Choroid plexus epithelial cell (primary cell): ENCODE measurements at regions not wholly inside any gene's neighbourhood (a gene's known extent, or its start where the extent isn't known, plus 50 kb on each side); places are given as distances from the start of the nearest gene placed in this dataset.

ENCODE experiments used
- DNase-seq: peaks from one replicate; pipeline ENCODE4 v3.0.0-alpha.2; 2010; ENCODE audit warnings: low read depth
- H3K4me3 ChIP-seq: 2 replicates; pipeline ENCODE4 v1.5.1; 2011; ENCODE audit warnings: low read depth, mild to moderate bottlenecking, control low read depth, low read length, moderate library complexity
- TF ChIP-seq, protein P1 (sequence below): conservative IDR thresholded peaks from 2 replicates; pipeline ENCODE4 v1.5.1; 2011; ENCODE audit warnings: low read depth, mild to moderate bottlenecking, control low read depth, inconsistent platforms, low read length, moderate library complexity

DNA sequence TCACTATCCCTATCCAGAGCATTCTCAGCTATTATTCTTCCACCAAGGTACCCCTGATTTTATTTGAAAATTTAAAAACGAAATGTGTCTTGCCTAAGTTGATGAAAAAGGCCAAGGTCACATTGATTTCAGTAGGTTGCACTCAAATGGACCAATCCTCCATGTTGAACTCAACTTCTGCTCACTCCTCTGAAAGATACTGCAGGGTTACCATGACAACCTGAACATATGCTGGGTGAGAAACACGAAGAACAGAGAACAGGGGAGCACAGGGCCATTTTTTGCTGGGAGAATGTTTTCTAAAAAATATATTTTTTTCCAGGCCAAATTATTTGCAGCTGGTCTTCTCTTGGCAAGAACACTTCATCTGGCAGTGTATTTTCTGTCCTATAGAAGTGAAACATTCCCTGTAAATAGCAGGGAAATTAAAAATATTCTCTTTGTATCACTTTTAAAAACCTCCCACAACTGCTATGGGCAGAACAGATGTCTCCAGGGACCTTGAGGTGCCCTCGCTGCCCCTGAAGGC is 215.9 kb downstream of the NXNL2 start:
- H3K4me3 ChIP-seq = no peak overlapping the region
- DNase-seq = no peak
- TF ChIP-seq, protein P1, sequence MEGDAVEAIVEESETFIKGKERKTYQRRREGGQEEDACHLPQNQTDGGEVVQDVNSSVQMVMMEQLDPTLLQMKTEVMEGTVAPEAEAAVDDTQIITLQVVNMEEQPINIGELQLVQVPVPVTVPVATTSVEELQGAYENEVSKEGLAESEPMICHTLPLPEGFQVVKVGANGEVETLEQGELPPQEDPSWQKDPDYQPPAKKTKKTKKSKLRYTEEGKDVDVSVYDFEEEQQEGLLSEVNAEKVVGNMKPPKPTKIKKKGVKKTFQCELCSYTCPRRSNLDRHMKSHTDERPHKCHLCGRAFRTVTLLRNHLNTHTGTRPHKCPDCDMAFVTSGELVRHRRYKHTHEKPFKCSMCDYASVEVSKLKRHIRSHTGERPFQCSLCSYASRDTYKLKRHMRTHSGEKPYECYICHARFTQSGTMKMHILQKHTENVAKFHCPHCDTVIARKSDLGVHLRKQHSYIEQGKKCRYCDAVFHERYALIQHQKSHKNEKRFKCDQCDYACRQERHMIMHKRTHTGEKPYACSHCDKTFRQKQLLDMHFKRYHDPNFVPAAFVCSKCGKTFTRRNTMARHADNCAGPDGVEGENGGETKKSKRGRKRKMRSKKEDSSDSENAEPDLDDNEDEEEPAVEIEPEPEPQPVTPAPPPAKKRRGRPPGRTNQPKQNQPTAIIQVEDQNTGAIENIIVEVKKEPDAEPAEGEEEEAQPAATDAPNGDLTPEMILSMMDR = no peak

DNA sequence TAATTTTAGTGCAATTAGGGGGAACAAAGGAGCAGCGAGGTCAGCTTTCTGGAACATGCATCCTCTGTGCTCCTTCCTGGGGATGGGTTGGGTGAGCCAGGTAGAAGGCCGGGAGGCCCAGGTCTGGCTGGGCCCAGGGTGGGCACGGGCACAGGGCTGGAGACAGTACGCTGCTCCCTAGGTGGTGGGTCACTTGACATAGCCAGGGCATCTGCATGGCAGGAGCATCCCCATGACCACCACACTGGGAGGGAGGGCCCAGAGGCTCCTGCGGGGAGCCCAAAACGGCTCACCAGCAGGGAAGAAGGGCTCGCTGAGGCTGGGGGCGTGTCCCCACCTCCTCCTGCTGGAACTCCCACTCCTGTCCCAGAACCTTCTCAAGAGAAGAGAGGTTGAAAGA is 216.8 kb downstream of the NXNL2 start:
- DNase-seq = no peak
- no peak overlapping the region for H3K4me3 ChIP-seq
- TF ChIP-seq, protein P1 = no peak

DNA sequence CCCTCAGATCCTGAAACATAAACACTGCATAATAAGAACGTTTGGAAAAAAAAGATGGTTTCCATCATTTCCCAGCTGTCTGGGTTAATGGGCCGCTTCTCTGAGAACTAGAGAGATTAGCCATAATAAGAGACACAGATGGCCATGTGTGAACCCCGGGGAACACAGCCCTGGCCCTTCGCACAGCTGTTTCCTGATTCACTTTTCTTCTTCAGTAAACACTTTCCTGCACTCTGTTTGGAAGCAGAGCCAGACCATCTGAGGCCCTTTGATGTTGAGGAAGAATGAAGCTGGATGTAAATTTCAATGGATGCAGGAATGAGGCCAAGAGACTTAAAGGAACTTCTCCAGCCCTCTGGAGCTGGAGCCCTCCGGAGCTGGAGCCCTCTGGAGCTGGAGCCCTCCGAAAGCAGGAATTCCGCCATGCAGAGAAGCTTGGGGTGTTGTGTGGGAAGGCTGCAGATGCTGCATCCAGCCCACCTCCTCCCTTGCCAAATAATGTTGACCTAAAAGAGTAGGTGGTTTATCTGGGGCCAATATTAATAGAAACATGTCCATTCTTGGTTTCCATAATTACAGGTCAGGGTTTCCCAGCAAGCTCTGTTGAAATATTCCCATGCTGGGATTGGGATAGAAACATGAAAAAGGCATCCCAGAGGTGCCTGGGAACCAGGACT is 218.9 kb downstream of the NXNL2 start:
- no peak overlapping the region for H3K4me3 ChIP-seq
- no peak for DNase-seq
- TF ChIP-seq, protein P1 = no peak

DNA sequence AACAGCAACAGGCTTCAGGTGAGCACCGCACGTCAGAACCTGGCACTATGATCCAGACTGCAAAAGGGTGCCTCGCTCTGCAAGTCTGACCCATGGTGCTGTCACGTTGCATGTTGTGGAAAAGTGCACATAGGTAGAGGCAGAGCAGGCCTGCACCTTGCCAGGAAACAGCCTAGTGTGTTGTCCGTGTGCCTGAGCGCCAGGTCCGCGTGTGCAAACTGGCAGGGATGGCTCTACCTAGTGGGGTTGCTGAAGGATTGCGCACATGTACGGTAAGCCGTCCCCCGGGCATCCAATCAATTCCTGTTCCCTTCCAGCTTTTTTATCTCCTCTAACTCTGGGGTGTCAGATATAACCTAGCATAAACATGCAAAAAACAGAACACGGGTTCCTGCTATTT is 219.5 kb downstream of the NXNL2 start:
- no peak overlapping the region for H3K4me3 ChIP-seq
- no peak for DNase-seq
- TF ChIP-seq, protein P1 = no peak

DNA sequence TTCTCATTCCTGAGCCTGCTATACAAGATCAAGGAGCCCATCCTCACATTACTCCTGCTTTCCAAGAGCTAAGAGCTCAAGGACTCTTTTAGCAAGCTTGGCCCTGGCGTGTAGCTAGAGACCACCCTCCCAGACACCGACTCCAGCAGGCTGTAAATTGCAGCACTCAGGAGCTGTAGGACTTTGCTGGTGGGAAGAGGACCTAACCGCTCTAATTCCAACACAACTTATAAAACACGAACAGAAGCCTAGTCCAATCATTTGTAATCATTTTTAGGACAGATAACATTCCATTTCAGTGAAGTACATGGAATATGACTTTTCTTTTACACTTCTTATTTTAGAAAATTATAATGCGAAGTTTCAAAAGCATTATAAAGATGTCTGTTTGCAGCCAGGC is 219.9 kb downstream of the NXNL2 start:
- no peak for DNase-seq
- TF ChIP-seq, protein P1 = no peak
- no peak overlapping the region for H3K4me3 ChIP-seq

DNA sequence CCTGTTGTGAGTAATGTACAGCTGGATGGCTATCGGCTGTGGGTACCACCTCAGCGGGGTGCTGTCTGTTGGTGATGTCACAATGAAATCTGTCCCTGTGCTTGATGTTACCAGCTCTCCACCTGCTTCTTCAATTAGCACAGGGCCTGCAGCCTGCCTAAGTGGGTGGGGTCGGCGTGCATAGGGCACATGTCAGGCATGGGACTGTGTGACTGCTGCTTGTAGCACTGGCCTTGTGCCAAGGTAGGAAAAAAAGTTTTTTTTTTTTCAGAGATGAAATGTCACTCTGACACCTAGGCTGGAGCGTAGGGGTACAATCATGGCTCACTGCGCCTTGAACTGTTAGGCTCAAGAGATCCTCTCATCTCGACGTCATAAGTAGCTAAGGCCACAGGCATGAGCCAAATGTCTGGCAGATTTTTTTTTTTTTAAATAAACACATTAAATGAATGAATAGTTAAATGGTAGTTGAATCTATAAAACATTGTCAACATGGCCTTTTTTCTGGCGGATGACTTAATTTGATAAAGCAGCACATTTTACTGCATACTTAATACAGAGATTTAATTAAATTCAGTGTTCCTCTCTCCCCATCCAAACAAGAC is 222.5 kb downstream of the NXNL2 start:
- DNase-seq = no peak
- H3K4me3 ChIP-seq = no peak overlapping the region
- TF ChIP-seq, protein P1 = no peak

DNA sequence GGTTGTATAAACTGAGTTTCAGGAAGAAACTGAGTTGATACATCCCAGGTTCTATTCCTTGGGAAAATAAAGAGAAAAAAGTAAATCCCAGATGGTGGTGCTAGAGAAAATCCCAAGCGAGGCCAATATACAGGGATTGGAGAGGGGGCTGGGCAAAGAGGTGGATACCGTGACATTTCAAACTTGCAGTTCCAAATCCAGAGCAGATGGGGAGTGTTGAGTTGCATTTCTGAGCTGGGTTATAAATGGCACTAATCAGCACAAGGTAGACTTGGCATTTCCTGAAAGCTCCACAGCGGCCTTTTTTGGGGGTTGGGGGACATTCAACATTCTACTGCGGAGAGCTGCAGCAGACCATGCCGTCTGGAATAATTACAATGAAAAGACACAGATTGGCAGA is 224.4 kb downstream of the NXNL2 start:
- H3K4me3 ChIP-seq = no peak overlapping the region
- TF ChIP-seq, protein P1 = no peak
- no peak for DNase-seq
